ENCODE measurements at regions not wholly inside any gene's neighbourhood (a gene's known extent, or its start where the extent isn't known, plus 50 kb on each side); places are given as distances from the start of the nearest gene placed in this dataset.
"Not testable (repeated sequence)": the region's sequence is repeated elsewhere in the genome, so short reads cannot be mapped to it uniquely, and the experiment has no call there.

DNA sequence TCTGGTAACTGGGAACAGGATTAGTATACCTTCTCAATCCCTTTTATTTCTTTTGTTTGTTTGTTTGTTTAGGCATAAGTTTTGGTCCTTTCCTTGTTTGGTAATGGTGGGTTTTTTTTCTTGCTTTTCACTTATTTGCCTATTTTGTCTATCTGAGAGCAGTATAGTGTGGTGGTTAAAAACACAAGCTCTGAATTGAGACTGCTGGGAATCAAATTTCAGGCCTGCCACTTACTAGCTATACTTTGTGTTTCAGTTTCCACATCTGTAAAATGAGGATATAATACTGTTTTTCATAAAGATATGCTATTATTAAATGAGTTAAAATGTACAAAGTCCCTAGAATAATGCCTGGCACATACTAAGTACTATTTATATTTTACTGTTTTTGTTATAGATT lies 81.6 kb upstream of the IVNS1ABP start:
- no peak for ATAC-seq

DNA sequence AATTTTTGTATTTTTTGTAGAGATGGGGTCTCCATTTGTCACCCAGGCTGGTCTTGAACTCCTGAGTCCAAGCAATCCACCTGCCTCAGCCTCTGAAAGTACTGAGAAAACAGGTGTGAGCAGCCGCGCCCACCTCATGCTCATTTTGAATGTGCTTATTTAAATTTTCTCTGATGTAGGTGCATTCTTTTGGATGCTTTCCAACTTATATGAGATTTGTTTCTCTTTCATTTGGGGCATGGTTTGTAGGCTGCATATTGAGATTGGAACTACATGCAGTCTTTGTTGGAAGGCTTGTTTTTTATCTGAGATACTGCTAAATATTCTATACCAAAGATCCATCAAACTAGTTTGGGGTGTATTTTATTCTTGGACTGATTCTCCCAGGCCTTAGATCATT lies 81.0 kb upstream of the IVNS1ABP start:
- ATAC-seq = peak; percentile 20 to 35

DNA sequence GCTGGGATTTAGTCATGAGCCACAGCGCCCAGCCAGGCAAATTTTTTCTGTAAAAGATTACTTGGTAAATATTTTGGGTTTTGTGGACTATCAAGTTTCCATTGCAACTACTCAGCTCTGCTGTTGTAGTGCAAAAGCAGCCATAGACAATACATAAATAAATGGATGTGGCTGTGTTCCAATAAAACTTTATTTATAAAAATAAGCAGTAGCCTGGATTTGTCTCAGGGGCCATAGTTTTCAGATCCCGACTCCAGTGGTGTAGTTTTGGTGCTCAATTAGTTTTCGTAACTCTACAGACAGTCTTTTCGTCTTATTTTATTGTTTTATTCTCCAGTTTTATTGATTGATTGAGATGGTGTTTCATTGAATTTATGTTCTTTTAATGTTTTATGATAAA lies 80.1 kb upstream of the IVNS1ABP start:
- ATAC-seq = no peak

DNA sequence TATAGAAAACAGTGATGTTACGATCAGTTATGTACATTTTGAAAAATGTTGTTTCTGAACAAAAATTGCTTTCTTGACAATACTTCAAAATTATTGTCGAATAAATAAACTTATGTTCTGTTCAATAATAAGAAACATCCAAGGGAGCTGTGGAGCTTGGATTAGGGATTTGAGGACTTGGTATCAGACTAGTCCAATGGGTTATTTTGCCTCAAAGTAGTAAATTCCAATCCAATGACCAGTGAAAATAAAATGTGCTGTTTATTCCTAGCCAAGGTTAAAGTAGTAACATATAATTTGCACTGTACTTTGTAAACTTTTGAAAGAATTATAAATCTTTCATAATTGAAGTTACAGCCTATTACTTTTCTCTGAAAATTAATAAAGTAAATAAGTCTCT lies 79.1 kb upstream of the IVNS1ABP start:
- no peak for ATAC-seq

DNA sequence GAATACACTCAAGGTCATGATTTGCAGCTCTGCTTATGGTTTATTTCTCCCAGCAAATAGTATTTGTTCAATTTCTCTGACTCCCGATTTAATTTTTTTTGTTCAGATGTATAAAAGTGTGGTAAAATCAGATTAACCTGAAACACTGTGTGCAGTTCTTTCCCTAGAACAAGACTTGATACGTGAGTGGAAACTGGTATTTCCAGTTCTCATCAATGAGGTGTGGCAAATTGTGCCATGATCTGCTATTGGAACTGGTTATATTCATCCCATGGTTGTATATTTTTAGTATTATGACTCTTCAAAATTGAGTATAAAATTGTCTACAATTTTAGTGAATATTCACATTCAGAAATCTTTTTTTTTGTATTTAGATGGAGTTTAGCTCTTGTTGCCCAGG lies 76.8 kb upstream of the IVNS1ABP start:
- ATAC-seq = no peak

DNA sequence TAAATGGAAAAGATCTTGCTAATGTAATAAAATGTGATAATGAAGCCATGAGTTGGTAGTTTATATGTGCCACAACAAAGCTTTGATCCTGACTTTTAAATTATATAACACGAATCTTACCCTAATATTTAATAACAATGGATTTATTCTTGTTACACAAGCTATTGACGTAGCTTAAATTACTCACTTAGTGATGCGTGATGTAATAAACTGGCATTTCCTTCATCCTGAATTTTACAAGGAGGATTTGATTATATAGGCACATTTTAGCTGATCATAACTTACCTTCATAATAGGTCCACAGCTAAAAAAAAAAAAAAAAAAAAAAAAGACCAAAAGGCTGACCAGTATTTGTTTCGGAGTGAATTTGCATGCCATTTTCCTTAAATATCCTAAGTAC lies 76.2 kb upstream of the IVNS1ABP start:
- ATAC-seq = no peak

DNA sequence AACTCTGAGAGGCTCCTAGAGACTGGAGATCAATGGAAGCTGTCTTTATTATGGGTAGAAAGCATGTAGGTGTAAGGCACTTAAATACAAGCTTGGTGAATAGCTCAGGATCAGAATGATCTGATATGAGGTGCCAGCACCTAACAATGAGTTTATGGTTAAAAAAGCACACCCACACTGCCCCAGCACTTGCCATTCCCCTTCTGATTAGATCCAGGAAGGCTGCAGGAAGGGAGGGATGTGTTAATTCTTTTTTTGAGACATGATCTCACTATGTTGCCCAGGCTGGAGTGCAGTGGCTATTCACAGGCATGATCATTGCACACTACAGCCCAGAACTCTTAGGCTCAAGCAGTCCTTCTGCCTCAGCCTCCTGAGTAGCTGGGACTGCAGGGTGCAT lies 71.8 kb upstream of the IVNS1ABP start:
- ATAC-seq = no peak

DNA sequence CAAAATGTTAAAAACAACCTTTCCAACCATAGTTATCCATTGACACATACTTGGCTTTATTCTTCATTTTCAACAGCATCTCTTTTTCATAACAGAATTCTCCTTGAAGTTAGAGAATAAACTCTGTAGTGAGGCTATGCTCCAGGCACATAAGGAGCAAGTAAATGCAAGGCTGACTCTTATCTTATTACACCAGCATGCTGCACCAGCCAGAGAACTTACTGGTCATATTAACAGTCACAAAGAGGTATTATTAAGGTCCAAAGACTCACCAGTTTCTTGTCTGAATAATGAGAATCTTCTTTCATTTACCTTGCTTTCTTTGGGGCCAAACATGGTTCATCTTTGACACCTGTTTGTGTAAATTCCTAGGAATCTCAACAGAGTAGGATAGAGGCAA lies 71.3 kb upstream of the IVNS1ABP start:
- ATAC-seq = no peak

DNA sequence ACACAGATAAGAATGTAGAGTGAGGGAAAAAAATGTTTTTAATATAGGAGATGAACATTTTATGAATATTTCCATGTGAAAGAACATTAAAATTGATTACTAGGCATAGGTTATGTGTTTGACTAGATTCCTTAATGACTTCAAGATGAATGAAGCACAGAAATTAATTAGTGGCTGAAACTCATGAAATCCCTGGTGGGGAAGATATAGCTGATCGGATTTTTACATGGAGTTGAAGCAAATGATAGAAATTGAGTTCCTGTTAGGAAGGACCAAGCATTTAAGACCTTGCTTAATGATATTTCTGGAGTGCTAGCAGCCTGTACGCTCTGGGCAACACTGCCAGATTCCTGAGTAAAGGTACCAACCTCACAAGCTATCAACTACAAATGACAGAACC lies 68.9 kb upstream of the IVNS1ABP start:
- ATAC-seq = no peak

DNA sequence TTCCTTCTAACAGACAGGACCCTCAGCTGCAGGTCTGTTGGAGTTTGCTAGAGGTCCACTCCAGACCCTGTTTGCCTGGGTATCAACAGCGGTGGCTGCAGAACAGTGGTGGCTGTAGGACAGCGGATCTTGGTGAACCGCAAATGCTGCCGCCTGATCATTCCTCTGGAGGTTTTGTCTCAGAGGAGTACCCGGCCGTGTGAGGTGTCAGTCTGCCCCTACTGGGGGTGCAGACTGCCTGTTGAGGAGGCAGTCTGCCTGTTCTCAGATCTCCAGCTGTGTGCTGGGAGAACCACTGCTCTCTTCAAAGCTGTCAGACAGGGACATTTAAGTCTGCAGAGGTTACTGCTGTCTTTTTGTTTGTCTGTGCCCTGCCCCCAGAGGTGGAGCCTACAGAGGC lies 66.8 kb upstream of the IVNS1ABP start:
- ATAC-seq = not testable (repeated sequence)

DNA sequence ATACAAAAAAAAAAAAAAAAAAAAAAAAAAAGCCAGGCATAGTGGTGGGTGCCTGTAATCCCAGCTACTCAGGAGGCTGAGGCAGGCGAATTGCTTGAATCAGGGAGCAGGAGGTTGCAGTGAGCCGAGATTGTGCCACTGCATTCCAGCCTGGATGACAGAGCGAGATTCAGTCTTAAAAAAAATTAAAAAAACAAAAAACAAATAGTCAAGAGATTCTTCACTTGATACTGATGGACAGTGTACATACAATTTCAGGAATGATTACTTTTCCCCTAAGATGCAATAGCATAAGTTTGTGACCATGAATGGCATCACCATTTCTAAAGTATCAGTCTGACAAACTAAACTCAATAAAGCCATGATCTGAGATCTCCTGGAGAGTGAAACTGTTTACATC lies 60.8 kb upstream of the IVNS1ABP start:
- no peak for ATAC-seq

DNA sequence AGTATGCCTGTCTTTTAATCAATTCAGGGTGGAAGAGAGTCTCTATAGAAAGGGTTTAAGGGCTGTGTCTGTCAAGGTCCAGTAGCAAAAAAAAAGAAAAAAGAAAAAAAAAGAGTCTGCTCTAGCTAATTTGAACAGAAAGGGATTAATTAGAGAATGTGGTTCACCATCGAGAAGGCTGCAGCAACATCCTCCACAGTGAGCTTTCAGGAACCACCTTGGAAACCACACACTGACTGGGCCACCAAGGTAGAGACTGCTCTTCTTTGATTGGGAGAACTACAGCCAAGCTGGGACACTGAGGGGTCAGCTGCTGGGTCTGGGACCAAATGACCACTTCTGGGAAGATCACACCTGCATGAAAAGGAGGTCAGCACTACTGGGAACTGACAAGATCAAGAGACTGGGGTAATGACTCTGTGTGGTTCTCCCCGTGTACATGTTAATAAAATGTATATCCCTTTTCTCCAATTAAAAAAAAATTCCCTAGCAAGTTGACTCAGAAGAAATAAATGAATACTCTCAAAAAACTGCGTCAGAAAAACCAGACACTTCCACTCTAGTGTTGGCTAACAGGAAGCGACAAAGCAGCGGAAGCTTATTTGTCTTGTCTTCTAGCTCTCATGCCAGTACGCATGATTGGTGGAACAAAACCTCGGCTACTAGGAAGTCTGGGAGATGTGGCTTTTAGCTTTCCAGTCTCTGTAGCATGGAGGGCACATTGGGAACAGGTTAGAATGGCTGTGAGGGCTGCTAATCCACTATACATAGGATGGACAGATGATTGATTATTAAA lies 60.0 kb upstream of the IVNS1ABP start:
- ATAC-seq = no peak

DNA sequence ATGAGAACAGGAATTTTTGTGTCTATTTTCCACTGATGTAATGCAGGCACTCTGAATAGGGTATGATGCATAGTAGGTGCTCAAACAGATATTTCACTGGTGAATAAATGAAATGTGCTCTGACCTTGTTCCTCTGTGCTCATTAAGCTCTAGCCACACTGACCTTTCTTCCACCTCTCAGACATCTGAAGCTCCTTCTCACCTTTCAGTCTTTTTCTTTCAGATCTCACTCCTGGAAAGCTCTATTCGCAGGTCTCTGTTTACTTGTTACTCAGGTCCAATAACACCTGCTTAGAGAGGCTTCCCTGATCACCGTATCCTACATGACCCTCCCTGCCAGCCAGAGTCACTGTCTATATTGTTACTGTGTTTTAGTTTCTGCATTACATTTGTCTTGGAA lies 59.2 kb upstream of the IVNS1ABP start:
- no peak for ATAC-seq

DNA sequence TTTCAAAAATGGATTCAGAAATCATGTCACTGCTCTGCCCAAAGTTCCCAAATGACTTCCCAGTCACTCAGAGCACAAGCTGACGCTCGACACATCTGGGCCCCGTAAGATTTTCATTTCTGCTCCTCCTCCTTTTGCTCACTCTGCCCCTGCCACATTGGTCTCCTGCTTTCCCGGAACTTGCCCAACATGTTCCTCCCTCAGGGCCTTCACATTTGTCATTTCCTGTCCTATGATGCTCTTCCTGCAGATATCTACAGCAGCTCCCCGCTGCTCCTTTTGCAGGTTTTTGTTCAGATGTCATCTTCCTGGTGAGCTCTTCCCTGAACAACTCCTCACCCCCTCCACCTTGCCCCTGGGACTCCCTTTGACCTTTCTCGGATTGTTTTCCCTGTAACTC lies 58.5 kb upstream of the IVNS1ABP start:
- no peak for ATAC-seq

DNA sequence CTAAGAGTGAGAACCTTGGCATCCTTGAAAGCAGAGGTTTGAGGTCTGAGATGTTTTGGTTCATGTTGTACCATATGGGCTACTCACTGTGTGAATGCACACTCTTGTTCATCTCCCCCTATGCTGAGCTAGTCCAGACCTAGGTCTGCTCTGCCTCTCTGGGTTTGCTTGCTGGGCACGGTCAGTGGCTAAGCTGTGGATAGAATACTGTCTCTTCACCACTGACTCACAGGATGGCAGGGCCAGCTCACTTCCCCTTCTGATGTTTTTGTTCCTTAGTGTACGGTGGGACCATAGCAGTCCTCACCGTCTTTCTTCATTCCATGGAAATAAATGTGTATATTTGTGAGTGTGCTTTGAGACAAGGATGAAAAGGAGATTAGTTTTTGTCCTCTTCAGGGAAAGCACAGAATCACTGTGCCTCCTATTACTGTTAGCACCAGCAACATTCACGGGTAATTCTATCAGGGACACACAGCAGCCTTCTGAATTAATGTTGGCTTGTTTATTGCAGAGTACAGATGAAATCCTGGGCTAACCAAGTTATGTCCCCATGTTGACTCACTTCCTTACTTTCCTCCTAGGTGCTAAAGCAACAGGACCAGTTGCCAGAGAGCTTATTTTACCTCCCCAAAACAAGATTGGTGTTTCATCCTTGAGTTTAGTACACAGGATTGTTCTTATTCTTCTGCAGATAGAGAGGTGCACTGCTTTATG lies 56.9 kb upstream of the IVNS1ABP start:
- no peak for ATAC-seq

DNA sequence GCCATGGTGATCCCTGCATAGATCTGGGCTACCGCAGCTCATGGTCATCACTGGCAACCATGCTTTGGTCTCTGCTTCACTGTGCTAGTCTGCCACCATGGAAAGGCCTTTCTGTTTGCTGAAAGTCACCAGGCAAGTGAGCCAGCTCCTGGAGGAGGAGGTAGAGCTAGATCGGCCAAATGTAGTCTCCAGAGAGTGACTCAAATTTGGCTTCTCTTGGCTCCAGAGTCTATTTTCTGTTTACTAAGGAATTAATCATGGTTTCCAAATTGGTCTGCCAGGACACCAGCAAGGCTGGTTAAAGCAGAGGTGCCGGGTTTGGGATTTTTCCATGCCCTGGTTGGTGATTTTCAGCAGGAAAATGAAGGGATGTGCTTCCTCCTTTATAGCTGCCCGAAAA lies 52.7 kb upstream of the IVNS1ABP start:
- ATAC-seq = no peak

DNA sequence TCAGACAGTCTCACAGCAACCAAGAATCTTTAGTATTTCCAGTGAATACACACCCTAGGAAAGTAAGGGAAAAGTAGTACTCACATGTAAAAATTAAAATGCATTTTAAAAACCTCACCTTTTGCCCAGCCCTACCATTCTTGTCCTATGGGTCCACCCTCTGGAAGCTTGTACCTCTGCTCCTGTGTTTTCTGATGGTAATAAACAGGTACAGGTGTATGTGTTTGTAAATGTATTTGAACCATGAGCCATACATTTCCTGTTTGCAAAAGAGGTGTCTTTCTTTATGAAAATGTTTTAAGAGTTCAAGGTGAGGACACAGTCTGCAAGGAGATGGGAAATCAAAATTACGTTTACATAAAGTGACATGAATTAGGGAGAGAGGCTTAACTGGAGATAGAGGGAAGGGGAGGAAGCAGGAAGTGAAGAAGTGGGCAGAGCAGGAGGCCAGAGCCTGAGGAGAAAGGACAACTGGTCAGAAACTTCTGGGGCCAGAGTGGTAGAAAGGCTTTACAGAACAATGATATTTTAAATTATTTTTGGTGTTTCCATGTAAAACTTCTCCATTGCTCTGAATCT lies 52.0 kb upstream of the IVNS1ABP start:
- ATAC-seq = no peak

DNA sequence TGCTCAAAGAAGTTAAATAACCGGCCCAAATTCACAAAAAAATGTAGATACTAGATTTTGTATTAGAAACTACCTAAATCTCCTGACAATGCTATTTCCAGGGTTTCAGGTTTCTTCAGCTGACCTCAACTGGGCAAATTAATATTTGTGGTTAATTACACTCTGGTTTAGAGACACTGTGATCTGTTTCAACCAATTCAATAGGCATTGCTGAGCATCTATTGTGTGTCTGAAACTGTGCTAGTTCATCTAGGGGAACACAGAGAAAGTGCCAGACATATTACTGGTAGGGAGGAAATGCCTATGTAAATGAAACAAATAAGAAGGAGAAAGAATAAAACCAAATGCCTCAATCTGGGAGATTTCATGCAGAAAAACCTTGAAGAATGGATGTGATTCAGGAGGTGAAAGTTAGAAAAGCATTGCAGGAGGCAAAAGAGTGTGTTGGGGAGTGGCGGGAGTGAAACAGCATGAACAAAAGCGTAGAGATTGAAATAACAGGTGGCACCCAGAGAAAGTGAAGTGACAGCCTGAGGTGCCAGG lies 51.3 kb upstream of the IVNS1ABP start:
- ATAC-seq = no peak

DNA sequence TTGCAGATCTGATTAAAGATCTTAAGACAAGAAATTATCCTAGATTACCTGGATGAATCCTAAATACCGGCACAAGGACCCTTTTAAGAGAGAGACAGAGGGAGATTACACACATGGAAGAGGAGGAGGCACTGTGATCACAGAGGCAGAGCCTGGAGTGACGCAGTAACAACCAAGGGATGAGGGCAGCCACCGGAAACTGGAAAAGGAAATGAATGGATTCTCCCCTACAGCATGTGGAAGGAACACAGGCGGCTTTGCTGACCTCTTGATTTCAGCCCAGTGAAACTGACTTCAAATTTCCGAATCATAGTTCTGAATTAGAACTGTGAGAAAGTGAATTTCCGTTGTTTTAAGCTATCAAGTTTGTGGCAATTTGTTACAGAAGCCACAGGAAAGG lies 50.2 kb upstream of the IVNS1ABP start:
- ATAC-seq = no peak
